ENCODE measurements at regions not wholly inside any gene's neighbourhood (a gene's known extent, or its start where the extent isn't known, plus 50 kb on each side); places are given as distances from the start of the nearest gene placed in this dataset.

GRCh38 chr17:52758481-52758880 lies 600.0 kb upstream of the CA10 start:
- TF ChIP-seq CTCF (IDR thresholded peaks at IDR 0.05 in 4 of 5, conservative IDR thresholded peaks at IDR 0.05 in 1 of 5) (no peak), POLR2A (IDR thresholded peaks at IDR 0.05) (no peak)
